ENCODE measurements at regions not wholly inside any gene's neighbourhood (a gene's known extent, or its start where the extent isn't known, plus 50 kb on each side); places are given as distances from the start of the nearest gene placed in this dataset.
"Not testable (repeated sequence)": the region's sequence is repeated elsewhere in the genome, so short reads cannot be mapped to it uniquely, and the experiment has no call there.

GRCh38 chr21:9003909-9004814, 1517.2 kb upstream of the TPTE start:
- H3K27ac ChIP-seq; H3K36me3 ChIP-seq; H3K4me3 ChIP-seq; intact Hi-C loops (cut with DNase I); H3K27me3 ChIP-seq; DNase-seq (ENCODE audit: low spot score in 2 of 2); H3K9me3 ChIP-seq; H3K4me1 ChIP-seq: not testable (repeated sequence)

DNA sequence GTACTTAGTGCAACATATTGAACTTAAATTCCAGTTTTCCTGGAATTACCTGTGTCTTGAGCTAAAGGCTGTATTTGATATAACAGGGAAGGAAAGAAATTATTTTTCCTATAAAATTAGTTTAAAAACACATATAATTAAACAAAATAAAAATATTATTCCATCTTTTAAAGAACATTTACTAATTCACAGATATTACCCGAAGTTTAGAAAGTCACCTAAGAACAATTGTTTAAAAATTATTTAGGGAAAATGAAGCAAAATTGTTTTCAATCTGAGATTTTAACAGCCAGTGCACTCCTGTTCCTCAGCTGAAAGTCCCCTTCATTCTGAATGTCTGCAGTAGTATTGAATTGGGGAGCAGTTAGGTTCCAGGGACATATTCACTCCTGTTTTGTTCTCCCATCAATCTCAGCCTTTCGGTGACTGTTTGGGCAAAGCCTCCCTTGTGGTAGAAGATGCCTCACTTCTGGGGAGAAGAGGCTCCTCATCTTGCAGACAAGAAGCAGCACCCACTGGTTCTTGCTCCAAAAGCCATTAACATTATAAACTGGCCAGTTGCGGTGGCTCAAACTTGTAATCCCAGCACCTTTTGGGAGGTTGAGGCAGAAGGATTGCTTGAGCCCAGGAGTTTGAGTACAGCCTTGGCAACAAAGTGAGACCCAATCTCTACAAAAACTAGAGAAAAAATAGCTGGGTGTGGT, 1516.4 kb upstream of the TPTE start:
- not testable (repeated sequence) for H3K27ac ChIP-seq

GRCh38 chr21:9005671-9006070, 1515.7 kb upstream of the TPTE start:
- H3K27ac ChIP-seq; H3K36me3 ChIP-seq; H3K9me3 ChIP-seq; H3K4me1 ChIP-seq; H3K4me3 ChIP-seq; intact Hi-C loops (cut with DNase I); DNase-seq (ENCODE audit: low spot score in 2 of 2); H3K27me3 ChIP-seq: not testable (repeated sequence)

More for the DNA sequence above, 1516.4 kb upstream of the TPTE start:
- H3K4me3 ChIP-seq; H3K36me3 ChIP-seq; H3K27me3 ChIP-seq; H3K4me1 ChIP-seq; intact Hi-C loops (cut with DNase I); H3K9me3 ChIP-seq: not testable (repeated sequence)
- DNase-seq (ENCODE audit: low spot score in 2 of 2): peak in 1 of 2 donors; percentile 61

DNA sequence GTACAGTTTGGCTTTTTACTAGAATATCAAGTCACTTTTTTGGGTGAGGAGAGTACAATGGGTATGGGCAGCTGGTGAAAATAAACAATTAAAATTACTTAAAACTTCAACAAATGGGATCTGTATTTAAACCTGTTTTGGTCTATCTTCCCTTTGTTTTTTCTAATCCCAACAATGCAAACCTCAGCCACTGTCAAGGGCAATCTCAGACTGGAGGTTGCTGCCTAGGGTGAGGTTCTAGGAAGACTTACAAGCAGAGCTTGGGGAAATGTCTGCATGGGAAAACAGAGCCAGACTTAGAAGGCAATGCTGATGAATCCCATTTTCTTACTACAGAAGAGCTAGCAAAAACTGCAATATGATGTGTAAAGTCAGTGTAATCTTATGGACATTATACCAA, 1515.3 kb upstream of the TPTE start:
- intact Hi-C loops (cut with DNase I); H3K9me3 ChIP-seq; DNase-seq (ENCODE audit: low spot score in 2 of 2); H3K36me3 ChIP-seq; H3K4me3 ChIP-seq; H3K27ac ChIP-seq; H3K27me3 ChIP-seq; H3K4me1 ChIP-seq: not testable (repeated sequence)

DNA sequence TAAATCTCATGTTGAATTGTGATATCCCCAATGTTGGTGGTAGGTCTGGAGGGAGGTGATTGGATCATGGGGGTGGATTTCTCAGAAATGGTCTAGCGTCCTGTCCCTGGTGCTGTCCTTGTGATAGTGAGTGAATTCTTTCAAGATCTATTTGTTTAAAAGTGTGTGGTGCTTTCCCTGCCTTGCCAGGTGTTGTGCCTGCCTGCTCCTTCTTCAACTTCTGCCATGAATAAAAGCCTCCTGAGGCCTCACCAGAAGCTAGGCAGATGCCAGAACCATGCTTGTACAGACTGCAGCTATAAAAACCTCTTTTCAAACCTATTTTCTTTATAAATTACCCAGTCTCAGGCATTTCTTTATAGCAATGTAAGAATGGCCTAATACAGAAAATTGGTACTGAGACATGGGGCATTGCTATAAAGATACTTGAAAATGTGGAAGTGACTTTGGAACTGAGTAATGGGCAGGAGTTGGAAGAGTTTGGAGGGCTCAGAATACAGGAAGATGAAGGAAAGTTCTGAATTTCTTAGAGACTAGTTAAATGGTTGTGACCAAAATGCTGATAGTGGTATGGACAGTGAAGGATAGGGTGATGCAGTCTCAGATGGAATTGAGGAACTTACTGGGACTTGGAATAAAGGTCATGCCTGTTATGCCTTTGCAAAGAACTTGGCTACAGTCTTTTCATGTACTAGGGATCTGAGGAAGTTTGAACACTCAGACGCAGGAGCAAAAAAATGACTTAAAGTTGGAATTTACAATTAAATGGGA, 1514.6 kb upstream of the TPTE start:
- H3K4me1 ChIP-seq; DNase-seq (ENCODE audit: low spot score in 2 of 2); H3K27ac ChIP-seq; H3K4me3 ChIP-seq; intact Hi-C loops (cut with DNase I); H3K36me3 ChIP-seq; H3K9me3 ChIP-seq; H3K27me3 ChIP-seq: not testable (repeated sequence)

DNA sequence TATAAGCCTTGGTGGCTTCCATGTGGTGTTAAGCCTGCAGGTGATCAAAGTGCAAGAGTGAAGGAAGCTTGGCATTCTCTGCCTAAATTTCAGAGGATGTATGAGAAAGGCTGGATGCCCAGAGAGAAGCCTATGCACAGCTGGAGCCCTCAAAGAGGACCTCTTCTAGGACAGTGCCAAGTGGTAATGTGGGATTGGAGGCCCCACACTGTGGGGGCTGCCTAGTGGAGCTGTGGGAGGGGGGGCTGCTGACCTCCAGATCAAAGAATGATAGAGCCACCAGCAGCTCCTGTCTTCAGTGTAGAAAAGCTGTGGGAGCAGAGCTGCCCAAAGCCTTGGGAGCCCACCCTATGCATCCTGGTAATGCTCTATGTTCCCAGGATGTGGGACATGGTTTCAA, 1512.7 kb upstream of the TPTE start:
- no peaks in the 10 kb centered on the region for H3K4me1 ChIP-seq
- H3K4me3 ChIP-seq: no peak overlapping the region
- intact Hi-C loops (cut with DNase I): no loop called here
- peak in 1 of 2 donors; percentile 62 for DNase-seq (ENCODE audit: low spot score in 2 of 2)
- H3K27ac ChIP-seq: no peak overlapping the region
- TF ChIP-seq, protein P1, sequence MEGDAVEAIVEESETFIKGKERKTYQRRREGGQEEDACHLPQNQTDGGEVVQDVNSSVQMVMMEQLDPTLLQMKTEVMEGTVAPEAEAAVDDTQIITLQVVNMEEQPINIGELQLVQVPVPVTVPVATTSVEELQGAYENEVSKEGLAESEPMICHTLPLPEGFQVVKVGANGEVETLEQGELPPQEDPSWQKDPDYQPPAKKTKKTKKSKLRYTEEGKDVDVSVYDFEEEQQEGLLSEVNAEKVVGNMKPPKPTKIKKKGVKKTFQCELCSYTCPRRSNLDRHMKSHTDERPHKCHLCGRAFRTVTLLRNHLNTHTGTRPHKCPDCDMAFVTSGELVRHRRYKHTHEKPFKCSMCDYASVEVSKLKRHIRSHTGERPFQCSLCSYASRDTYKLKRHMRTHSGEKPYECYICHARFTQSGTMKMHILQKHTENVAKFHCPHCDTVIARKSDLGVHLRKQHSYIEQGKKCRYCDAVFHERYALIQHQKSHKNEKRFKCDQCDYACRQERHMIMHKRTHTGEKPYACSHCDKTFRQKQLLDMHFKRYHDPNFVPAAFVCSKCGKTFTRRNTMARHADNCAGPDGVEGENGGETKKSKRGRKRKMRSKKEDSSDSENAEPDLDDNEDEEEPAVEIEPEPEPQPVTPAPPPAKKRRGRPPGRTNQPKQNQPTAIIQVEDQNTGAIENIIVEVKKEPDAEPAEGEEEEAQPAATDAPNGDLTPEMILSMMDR (IDR thresholded peaks at IDR 0.05): no peak
- no peaks in the 10 kb centered on the region for H3K27me3 ChIP-seq
- no peaks in the 10 kb centered on the region for H3K36me3 ChIP-seq
- H3K9me3 ChIP-seq: no peaks in the 10 kb centered on the region

DNA sequence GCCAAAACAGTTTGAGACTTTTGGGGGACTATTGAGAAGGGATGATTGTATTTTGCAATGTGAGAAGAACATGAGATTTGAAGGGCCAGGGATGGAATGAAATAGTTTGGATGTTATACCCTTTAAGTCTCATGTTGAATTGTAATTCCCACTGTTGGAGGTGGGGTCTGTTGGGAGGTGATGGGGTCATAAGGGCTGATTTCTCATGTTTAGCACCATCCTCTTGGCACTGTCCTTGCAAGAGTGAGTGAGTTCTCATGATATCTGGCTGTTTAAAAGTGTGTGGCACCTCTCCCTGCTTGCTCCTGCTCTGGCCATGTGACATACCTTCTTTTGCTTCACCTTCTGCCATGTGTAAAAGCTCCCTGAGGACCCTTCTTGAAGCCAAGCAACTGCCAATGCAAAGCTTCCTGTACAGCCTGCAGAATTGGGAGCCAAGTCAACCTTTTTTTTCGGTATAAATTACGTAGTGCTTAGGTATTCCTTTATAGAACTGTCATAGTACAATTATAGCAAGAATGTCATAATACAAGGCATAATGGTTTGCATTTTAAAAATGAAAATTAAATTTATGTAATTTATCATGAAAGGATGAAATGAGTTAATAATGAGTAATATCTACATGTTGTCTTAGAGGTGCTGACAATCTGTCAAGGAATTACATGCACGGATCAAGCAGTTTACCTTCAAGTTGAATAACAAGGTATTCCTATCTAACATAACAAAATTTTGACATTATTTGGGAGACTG, 1511.9 kb upstream of the TPTE start:
- intact Hi-C loops (cut with DNase I); H3K4me3 ChIP-seq; H3K27ac ChIP-seq; H3K4me1 ChIP-seq; H3K9me3 ChIP-seq; H3K27me3 ChIP-seq; H3K36me3 ChIP-seq: not testable (repeated sequence)
- DNase-seq (ENCODE audit: low spot score in 2 of 2): peak in 1 of 2 donors; percentile 52

DNA sequence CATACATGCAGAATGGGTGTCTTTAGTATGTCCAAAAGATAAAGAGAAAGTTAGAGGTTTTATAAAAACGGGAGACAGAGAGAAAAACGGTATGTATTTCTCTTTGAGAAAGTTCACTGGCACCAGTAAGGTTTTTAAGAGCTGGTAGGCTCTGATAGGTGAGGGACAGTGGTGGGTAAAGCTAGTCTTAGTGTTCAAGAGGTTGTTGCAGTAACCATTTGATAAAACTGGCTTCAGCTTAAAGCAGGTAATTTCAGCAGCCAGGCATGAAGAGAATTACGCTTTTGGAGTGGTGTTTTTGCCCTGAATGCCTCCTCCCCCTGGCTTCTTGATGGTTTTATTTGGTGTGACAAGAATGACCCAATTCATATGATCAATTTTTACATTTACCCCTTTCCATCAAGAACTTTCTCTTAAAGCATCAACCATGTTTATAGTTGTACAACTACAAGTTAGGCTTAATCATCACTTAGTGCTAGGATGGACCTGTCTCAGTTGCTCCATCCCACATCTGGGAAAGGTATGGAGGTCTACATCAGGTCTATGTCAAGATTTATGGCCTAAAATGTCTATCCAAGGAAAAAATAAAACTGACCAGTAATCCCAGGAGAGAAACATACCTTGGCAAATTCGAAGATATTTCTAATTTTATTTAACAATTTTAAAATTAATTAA, 1511.1 kb upstream of the TPTE start:
- intact Hi-C loops (cut with DNase I); H3K27me3 ChIP-seq; H3K9me3 ChIP-seq; H3K27ac ChIP-seq; H3K4me1 ChIP-seq; DNase-seq (ENCODE audit: low spot score in 2 of 2); H3K36me3 ChIP-seq; H3K4me3 ChIP-seq: not testable (repeated sequence)

DNA sequence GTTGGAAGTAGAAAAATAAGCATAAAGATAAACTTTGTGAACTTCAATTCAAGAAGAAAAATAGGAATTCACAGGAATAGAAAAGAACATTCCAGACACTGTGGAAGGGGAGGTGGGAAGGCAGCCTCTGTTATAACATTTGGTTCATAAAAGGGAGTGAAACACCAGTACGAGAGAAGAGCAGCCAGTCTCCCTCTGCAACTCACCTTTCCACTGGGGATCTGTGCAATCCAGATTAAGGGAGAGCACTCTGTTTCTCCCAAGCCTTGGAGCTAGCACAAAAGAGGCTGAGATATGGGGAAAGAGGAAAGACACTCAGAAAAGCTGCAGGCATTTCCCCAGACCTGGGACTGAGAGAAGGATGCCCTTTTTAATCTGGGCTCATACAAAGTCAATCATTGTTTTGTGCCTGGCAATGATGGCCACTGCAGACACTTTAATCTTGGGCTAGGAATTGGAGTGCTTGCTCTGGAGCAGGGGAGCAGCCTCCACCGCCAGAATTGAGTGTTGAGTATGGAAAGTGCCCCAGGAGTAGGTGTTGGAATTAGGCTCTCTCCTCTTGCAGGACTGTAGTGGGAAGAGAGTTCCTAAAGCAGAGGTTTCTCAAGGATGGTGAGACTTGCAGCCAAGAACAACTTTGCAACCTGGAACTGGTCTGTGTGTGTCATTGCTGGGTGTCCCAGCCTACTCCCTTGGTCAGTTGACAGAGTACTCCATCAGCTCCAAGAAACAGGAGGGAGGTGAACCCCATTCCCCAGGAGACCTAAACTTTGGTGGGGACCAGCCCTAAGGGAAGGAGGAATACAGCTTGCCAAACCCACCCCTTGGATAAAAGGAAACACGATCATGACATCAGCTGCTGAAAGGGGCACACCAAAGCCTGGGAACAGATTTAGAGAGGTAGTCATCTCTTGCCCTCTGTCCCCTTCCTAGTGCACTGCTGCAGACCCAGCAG, 1510.2 kb upstream of the TPTE start:
- DNase-seq (ENCODE audit: low spot score in 2 of 2): peak in 1 of 2 donors; percentile 65
- H3K9me3 ChIP-seq; H3K4me3 ChIP-seq; H3K36me3 ChIP-seq; intact Hi-C loops (cut with DNase I); H3K4me1 ChIP-seq; H3K27ac ChIP-seq; H3K27me3 ChIP-seq: not testable (repeated sequence)

DNA sequence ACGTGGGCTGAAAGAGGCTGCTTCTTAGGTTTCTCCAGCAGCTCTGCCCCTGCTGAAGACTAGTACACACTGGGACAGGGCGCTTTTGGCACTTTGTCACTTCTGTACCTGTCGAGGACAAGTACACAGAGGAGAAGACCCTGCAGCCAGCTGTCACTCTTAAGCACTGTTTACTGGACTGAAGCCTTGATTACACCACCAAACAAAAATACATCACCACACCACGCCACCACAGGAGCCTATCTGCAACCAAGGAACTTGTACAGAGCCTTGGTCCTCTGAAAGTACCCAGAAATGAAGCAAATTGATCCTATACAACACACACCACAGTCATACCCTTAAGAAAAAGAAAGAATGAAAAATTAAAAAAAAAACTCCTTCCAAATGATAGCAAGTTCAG, 1509.5 kb upstream of the TPTE start:
- intact Hi-C loops (cut with DNase I); H3K36me3 ChIP-seq; H3K4me3 ChIP-seq; H3K4me1 ChIP-seq; H3K27ac ChIP-seq; H3K9me3 ChIP-seq; H3K27me3 ChIP-seq: not testable (repeated sequence)
- peak in 1 of 2 donors; percentile 63 for DNase-seq (ENCODE audit: low spot score in 2 of 2)
